Parathyroid adenoma (tissue), 2 donors: ENCODE measurements at regions not wholly inside any gene's neighbourhood (a gene's known extent, or its start where the extent isn't known, plus 50 kb on each side); places are given as distances from the start of the nearest gene placed in this dataset.
"Not testable (repeated sequence)": the region's sequence is repeated elsewhere in the genome, so short reads cannot be mapped to it uniquely, and the experiment has no call there.

Experiments
- H2AFZ ChIP-seq: fragments of 300-600 bp; sonication (generic); one replicate; pipeline ENCODE4 v1.7.0; 2017; ENCODE audit warnings: antibody characterized with exemption, mild to moderate bottlenecking
- H3K27ac ChIP-seq: fragments of 300-600 bp; sonication (generic); one replicate; pipeline ENCODE4 v1.7.0; 2017
- H3K27me3 ChIP-seq: fragments of 300-600 bp; sonication (generic); one replicate; pipeline ENCODE4 v1.7.0; 2017; ENCODE audit warnings: low read length; ENCODE audit not compliant: control insufficient read depth, insufficient read depth
- H3K36me3 ChIP-seq: fragments of 300-600 bp; sonication (generic); one replicate; pipeline ENCODE4 v1.7.0; 2017; ENCODE audit warnings: low read length; ENCODE audit not compliant: control insufficient read depth, insufficient read depth
- H3K4me1 ChIP-seq: fragments of 300-600 bp; sonication (generic); one replicate; pipeline ENCODE4 v1.7.0; 2017; ENCODE audit warnings: control low read depth
- H3K4me2 ChIP-seq: fragments of 300-600 bp; sonication (generic); one replicate; pipeline ENCODE4 v1.7.0; 2017; ENCODE audit warnings: low read length
- H3K4me3 ChIP-seq: fragments of 300-600 bp; sonication (generic); one replicate; pipeline ENCODE4 v1.7.0; 2017; ENCODE audit warnings: low read depth, low read length
- H3K79me2 ChIP-seq: fragments of 300-600 bp; sonication (generic); one replicate; pipeline ENCODE4 v1.7.0; 2017; ENCODE audit warnings: control low read depth
- H3K9ac ChIP-seq: fragments of 300-600 bp; sonication (generic); one replicate; pipeline ENCODE4 v1.7.0; 2017; ENCODE audit warnings: mild to moderate bottlenecking
- H3K9me3 ChIP-seq: fragments of 300-600 bp; sonication (generic); one replicate; pipeline ENCODE4 v1.7.0; 2017; ENCODE audit warnings: low read length; ENCODE audit not compliant: control insufficient read depth
- TF ChIP-seq, protein P1 (sequence below): fragments of 300-600 bp; sonication (generic); IDR thresholded peaks from one replicate; pipeline ENCODE4 v1.7.0; 2017; ENCODE audit warnings: antibody characterized with exemption, mild to moderate bottlenecking
- donor health status: primary hyperparathyroidism.

DNA sequence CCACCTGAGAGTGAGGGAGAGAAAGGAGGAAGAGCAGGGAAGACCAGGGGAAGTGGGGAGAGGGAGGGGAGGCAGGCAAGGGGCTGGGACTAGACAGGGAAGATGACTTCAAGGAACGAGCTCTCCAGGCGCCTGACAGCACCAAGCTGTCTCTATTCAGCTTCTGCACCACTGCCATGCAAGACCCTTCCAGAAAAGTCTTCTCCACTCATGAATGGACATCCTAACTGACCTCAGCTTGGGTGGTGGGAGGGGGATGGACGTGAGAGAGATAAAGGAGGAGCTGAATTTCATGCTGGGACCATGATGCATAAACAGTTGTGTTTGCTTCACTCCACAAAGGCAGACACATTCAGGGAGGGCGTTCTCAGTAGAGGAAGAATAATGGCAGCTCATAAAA lies 206.4 kb upstream of the ARL4C start:
- H3K27me3 ChIP-seq = no peaks in the 10 kb centered on the region
- H3K9ac ChIP-seq = no peak overlapping the region
- no peak overlapping the region for H3K4me3 ChIP-seq
- no peaks in the 10 kb centered on the region for H3K4me1 ChIP-seq
- no peak overlapping the region for H2AFZ ChIP-seq
- H3K4me2 ChIP-seq = no peak overlapping the region
- no peaks in the 10 kb centered on the region for H3K9me3 ChIP-seq
- H3K79me2 ChIP-seq = no peaks in the 10 kb centered on the region
- H3K27ac ChIP-seq = no peak overlapping the region
- no peaks in the 10 kb centered on the region for H3K36me3 ChIP-seq
- TF ChIP-seq, protein P1, sequence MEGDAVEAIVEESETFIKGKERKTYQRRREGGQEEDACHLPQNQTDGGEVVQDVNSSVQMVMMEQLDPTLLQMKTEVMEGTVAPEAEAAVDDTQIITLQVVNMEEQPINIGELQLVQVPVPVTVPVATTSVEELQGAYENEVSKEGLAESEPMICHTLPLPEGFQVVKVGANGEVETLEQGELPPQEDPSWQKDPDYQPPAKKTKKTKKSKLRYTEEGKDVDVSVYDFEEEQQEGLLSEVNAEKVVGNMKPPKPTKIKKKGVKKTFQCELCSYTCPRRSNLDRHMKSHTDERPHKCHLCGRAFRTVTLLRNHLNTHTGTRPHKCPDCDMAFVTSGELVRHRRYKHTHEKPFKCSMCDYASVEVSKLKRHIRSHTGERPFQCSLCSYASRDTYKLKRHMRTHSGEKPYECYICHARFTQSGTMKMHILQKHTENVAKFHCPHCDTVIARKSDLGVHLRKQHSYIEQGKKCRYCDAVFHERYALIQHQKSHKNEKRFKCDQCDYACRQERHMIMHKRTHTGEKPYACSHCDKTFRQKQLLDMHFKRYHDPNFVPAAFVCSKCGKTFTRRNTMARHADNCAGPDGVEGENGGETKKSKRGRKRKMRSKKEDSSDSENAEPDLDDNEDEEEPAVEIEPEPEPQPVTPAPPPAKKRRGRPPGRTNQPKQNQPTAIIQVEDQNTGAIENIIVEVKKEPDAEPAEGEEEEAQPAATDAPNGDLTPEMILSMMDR = no peak

DNA sequence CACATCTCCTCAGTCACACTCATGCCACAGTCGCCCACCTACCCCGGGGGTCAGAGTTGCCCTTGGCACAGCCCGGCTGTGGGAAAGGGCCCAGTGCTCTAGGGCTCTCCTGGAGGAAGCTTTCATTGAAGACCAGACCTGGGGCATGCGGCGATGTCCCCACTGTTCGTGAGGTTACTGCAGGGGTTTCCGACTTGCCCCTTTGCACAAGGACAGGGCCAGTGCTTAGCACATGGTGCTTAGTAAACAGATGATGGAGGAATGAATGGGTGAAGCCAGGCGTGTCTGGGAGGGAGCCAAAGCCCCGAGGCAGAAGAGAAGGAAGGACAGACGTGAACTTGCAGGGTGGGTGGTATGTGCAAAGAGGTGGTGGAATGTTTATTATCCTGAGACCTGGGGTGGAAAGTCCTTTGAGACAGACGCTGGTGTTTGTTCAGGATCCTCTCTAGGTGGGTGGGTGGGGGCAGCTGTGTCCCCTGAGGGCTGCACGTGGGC lies 205.9 kb upstream of the ARL4C start:
- H3K27ac ChIP-seq = no peak overlapping the region
- no peaks in the 10 kb centered on the region for H3K27me3 ChIP-seq
- TF ChIP-seq, protein P1 = no peak
- H3K9me3 ChIP-seq = no peaks in the 10 kb centered on the region
- H3K9ac ChIP-seq = no peak overlapping the region
- no peak overlapping the region for H2AFZ ChIP-seq
- H3K4me1 ChIP-seq = no peaks in the 10 kb centered on the region
- no peak overlapping the region for H3K4me3 ChIP-seq
- H3K79me2 ChIP-seq = no peaks in the 10 kb centered on the region
- no peak overlapping the region for H3K4me2 ChIP-seq
- no peaks in the 10 kb centered on the region for H3K36me3 ChIP-seq

DNA sequence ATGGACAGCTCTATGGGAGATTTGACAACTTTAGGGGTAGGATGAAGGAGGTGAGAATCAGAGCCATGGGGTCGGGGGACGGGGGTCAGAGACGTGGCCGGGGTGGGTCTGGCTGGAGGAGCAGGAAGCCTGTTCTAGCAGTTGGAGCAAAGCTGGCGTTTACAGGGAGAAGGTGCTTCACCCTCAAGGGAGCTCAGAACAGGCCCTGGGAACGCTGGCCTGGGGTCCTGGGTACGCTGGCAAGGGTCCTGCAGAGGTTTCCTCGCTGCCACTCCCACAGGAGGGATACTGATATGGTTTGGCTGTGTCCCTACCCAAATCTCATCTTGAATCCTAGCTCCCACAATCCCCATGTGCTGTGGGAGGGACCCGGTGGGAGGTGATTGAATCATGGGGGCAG lies 205.0 kb upstream of the ARL4C start:
- Histone ChIP-seq H3K4me2 (no peak overlapping the region), H3K27me3 (no peaks in the 10 kb centered on the region), H3K27ac (no peak overlapping the region), H3K4me3 (no peak overlapping the region), H3K9me3 (no peaks in the 10 kb centered on the region), H3K9ac (no peak overlapping the region), H2AFZ (no peak overlapping the region), H3K79me2 (no peaks in the 10 kb centered on the region), H3K4me1 (no peaks in the 10 kb centered on the region), H3K36me3 (no peaks in the 10 kb centered on the region)
- TF ChIP-seq, protein P1 = no peak

DNA sequence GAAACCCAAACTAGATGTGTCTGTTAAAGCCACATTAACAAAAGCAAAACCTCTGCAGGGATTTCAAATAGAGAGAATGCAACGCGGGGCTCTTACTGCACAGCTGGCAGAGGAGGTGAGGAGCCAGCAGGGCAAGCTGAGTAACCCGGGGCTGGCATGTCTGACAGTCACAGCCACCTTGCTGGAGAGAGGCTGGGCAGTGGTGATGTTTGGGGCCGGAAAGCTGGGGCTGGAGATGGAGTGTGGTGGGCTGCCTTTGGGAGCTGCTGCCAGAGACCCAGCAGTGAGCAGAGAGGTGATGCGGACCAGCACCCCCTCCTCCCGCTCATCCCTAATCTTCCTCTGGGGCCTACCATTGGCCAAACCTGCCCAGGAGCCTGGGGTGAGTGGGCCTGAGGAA lies 204.5 kb upstream of the ARL4C start:
- Histone ChIP-seq H3K4me1 (no peaks in the 10 kb centered on the region), H3K27ac (no peak overlapping the region), H3K27me3 (no peaks in the 10 kb centered on the region), H3K9ac (no peak overlapping the region), H2AFZ (no peak overlapping the region), H3K9me3 (no peaks in the 10 kb centered on the region), H3K4me2 (no peak overlapping the region), H3K36me3 (no peaks in the 10 kb centered on the region), H3K79me2 (no peaks in the 10 kb centered on the region), H3K4me3 (no peak overlapping the region)
- TF ChIP-seq, protein P1 = no peak

DNA sequence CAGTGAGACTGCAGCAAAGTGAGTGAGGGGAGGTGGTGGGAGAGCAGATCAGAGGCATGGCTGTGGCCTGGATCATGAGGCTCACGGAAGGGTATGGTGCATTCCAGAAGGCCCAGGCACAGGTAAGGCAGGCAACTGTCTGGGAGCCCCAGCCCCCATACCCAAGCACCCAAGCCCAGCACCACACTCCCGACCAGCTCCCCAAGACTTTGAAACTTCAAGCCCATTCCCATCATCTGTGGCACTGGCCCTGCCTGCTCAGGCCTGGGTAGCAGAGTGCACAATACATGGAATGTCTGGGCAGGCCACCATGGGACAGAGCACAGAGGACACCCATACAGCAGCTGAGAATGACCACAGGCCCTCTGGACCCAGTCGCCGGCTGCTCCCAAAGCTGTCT lies 202.6 kb upstream of the ARL4C start:
- H3K27me3 ChIP-seq = no peaks in the 10 kb centered on the region
- H3K9me3 ChIP-seq = no peaks in the 10 kb centered on the region
- no peaks in the 10 kb centered on the region for H3K4me1 ChIP-seq
- no peaks in the 10 kb centered on the region for H3K79me2 ChIP-seq
- no peak overlapping the region for H2AFZ ChIP-seq
- TF ChIP-seq, protein P1 = no peak
- H3K9ac ChIP-seq = no peak overlapping the region
- H3K4me2 ChIP-seq = no peak overlapping the region
- no peaks in the 10 kb centered on the region for H3K36me3 ChIP-seq
- H3K27ac ChIP-seq = no peak overlapping the region
- H3K4me3 ChIP-seq = no peak overlapping the region

DNA sequence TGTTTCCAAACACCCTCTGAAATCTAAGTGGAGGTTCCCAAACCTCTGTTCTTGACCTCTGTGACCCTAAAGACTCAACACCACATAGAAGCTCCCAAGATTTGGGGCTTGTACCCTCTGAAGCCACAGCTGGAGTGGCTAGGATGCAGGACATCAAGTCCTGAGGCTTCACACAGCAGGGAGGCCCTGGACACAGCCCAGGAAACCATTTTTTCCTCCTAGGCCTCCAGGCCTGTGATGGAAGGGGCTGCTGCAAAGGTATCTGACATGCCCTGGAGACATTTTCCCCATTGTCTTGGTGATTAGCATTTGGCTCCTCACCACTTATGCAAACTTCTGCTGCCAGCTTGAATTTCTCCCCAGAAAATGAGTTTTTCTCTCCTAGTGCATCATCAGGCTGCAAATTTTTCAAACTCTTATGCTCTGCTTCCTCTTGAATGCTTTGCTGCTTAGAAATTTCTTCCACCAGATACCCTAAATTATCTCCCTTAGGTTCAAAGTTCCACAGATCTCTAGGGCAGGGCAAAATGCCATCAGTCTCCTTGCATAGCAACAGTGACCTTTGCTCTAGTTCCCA lies 200.5 kb upstream of the ARL4C start:
- not testable (repeated sequence) for H3K27ac ChIP-seq, H2AFZ ChIP-seq, H3K9ac ChIP-seq, H3K4me3 ChIP-seq, H3K36me3 ChIP-seq, H3K9me3 ChIP-seq, H3K27me3 ChIP-seq, H3K4me2 ChIP-seq, H3K79me2 ChIP-seq, H3K4me1 ChIP-seq
